ENCODE measurements at regions not wholly inside any gene's neighbourhood (a gene's known extent, or its start where the extent isn't known, plus 50 kb on each side); places are given as distances from the start of the nearest gene placed in this dataset.

DNA sequence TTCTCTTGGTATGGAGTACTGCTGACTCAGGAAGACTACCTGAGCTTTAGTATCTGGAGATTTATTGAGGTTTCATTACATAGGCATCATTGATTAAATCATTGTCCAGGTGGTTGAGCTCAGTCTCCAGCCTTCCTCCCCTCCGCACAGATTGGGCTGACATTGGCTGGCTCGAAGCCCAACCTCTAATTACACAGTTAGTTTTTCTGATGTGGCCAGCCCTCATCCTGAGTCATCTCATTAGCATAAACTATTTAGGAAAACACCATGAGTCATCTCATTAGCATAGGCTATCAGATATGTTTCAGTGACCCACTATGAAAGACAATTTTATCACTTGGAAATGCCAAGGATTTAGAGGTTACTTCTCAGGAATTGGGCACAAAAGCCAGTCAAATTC is 93.9 kb upstream of the ANKRD50 start:
- TF ChIP-seq, protein P1, sequence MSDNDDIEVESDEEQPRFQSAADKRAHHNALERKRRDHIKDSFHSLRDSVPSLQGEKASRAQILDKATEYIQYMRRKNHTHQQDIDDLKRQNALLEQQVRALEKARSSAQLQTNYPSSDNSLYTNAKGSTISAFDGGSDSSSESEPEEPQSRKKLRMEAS (IDR thresholded peaks at IDR 0.05), result no peak
- TF ChIP-seq, protein P2, sequence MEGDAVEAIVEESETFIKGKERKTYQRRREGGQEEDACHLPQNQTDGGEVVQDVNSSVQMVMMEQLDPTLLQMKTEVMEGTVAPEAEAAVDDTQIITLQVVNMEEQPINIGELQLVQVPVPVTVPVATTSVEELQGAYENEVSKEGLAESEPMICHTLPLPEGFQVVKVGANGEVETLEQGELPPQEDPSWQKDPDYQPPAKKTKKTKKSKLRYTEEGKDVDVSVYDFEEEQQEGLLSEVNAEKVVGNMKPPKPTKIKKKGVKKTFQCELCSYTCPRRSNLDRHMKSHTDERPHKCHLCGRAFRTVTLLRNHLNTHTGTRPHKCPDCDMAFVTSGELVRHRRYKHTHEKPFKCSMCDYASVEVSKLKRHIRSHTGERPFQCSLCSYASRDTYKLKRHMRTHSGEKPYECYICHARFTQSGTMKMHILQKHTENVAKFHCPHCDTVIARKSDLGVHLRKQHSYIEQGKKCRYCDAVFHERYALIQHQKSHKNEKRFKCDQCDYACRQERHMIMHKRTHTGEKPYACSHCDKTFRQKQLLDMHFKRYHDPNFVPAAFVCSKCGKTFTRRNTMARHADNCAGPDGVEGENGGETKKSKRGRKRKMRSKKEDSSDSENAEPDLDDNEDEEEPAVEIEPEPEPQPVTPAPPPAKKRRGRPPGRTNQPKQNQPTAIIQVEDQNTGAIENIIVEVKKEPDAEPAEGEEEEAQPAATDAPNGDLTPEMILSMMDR (IDR thresholded peaks at IDR 0.05; ENCODE audit: control extremely low read depth in 1 of 3, insufficient read depth in 1 of 3, low read depth in 1 of 3, low read length in 3 of 3), result no peak
- TF ChIP-seq SIN3A (conservative IDR thresholded peaks at IDR 0.05 in 1 of 2, IDR thresholded peaks at IDR 0.05 in 1 of 2; ENCODE audit: low read depth in 1 of 2, low read length in 2 of 2) (no peak), TEAD4 (IDR thresholded peaks at IDR 0.05; ENCODE audit: low read depth, low read length) (no peak), POLR2A (IDR thresholded peaks at IDR 0.05; ENCODE audit: control extremely low read depth in 1 of 2, low read depth in 2 of 2, low read length in 2 of 2) (no peak), EGR1 (IDR thresholded peaks at IDR 0.05; ENCODE audit: borderline replicate concordance, low read depth, low read length) (no peak), FOSL1 (IDR thresholded peaks at IDR 0.05; ENCODE audit: insufficient read depth, low read depth, low read length) (no peak)

Measured in H1 (cell line).